Effector CD8-positive, alpha-beta T cell (primary cell): ENCODE measurements at regions not wholly inside any gene's neighbourhood (a gene's known extent, or its start where the extent isn't known, plus 50 kb on each side); places are given as distances from the start of the nearest gene placed in this dataset.
"Not testable (repeated sequence)": the region's sequence is repeated elsewhere in the genome, so short reads cannot be mapped to it uniquely, and the experiment has no call there.

ENCODE experiments used
- DNase-seq: peaks from one replicate; lab custom pipeline; 2025; lab: John Stamatoyannopoulos, UW

GRCh38 chr12:131287938-131288764, 334.4 kb downstream of the ADGRD1 start:
- no peak for DNase-seq

- DNase-seq: not testable (repeated sequence)
These were observed 335.3 kb downstream of the ADGRD1 start for GRCh38 chr12:131288765-131289695.

GRCh38 chr12:131289807-131290206, 336.1 kb downstream of the ADGRD1 start:
- not testable (repeated sequence) for DNase-seq

GRCh38 chr12:131290255-131290959, 336.7 kb downstream of the ADGRD1 start:
- DNase-seq: no peak

- not testable (repeated sequence) for DNase-seq
These were observed 339.6 kb downstream of the ADGRD1 start for GRCh38 chr12:131293071-131294015.

GRCh38 chr12:131294716-131295115, 341.0 kb downstream of the ADGRD1 start:
- DNase-seq: not testable (repeated sequence)

- DNase-seq: not testable (repeated sequence)
These were observed 341.4 kb downstream of the ADGRD1 start for GRCh38 chr12:131295117-131295516.

GRCh38 chr12:131295559-131295958, 341.9 kb downstream of the ADGRD1 start:
- DNase-seq: not testable (repeated sequence)

- not testable (repeated sequence) for DNase-seq
These were observed 342.4 kb downstream of the ADGRD1 start for GRCh38 chr12:131296136-131296535.

- DNase-seq: not testable (repeated sequence)
These were observed 342.9 kb downstream of the ADGRD1 start for GRCh38 chr12:131296651-131297050.

GRCh38 chr12:131298526-131299369, 345.0 kb downstream of the ADGRD1 start:
- not testable (repeated sequence) for DNase-seq

- DNase-seq: not testable (repeated sequence)
These were observed 345.6 kb downstream of the ADGRD1 start for GRCh38 chr12:131299370-131299701.

GRCh38 chr12:131303576-131303975, 349.9 kb downstream of the ADGRD1 start:
- not testable (repeated sequence) for DNase-seq

- DNase-seq: not testable (repeated sequence)
These were observed 350.9 kb downstream of the ADGRD1 start for GRCh38 chr12:131304642-131305041.

- no peak for DNase-seq
These were observed 356.0 kb downstream of the ADGRD1 start for GRCh38 chr12:131309700-131310099.

GRCh38 chr12:131310227-131310969, 356.7 kb downstream of the ADGRD1 start:
- DNase-seq: not testable (repeated sequence)

GRCh38 chr12:131311279-131311722, 357.6 kb downstream of the ADGRD1 start:
- DNase-seq: not testable (repeated sequence)

GRCh38 chr12:131311764-131312163, 358.1 kb downstream of the ADGRD1 start:
- no peak for DNase-seq

GRCh38 chr12:131312382-131312781, 358.7 kb downstream of the ADGRD1 start:
- not testable (repeated sequence) for DNase-seq
